Type B pancreatic cell (in vitro differentiated cells): ENCODE measurements at regions not wholly inside any gene's neighbourhood (a gene's known extent, or its start where the extent isn't known, plus 50 kb on each side); places are given as distances from the start of the nearest gene placed in this dataset.

ENCODE experiments used
- DNase-seq: peaks from one replicate; pipeline ENCODE4 v3.0.0; 2021; ENCODE audit warnings: mixed read lengths; ENCODE audit not compliant: unreplicated experiment; ENCODE audit errors: extremely low spot score
- H3K27ac Mint-ChIP-seq: 2 replicates; pipeline ENCODE4 v1.8.0; 2021; ENCODE audit warnings: mild to moderate bottlenecking, mixed read lengths
- H3K27me3 Mint-ChIP-seq: 2 replicates; pipeline ENCODE4 v1.8.0; 2021; ENCODE audit warnings: mixed read lengths
- H3K36me3 Mint-ChIP-seq: 2 replicates; pipeline ENCODE4 v1.8.0; 2021; ENCODE audit warnings: mixed read lengths
- H3K4me1 Mint-ChIP-seq: one replicate; pipeline ENCODE4 v1.8.0; 2021; ENCODE audit warnings: mixed read lengths; ENCODE audit not compliant: unreplicated experiment
- H3K4me3 Mint-ChIP-seq: 2 replicates; pipeline ENCODE4 v1.8.0; 2021; ENCODE audit warnings: mild to moderate bottlenecking, mixed read lengths
- H3K9me3 Mint-ChIP-seq: 2 replicates; pipeline ENCODE4 v1.8.0; 2021; ENCODE audit warnings: mixed read lengths
- CTCF ChIP-seq: fragments of 200-600 bp; sonication (generic); conservative IDR thresholded peaks from 2 replicates; pipeline ENCODE4 v1.5.0; 2021; ENCODE audit warnings: antibody characterized with exemption, mild to moderate bottlenecking

DNA sequence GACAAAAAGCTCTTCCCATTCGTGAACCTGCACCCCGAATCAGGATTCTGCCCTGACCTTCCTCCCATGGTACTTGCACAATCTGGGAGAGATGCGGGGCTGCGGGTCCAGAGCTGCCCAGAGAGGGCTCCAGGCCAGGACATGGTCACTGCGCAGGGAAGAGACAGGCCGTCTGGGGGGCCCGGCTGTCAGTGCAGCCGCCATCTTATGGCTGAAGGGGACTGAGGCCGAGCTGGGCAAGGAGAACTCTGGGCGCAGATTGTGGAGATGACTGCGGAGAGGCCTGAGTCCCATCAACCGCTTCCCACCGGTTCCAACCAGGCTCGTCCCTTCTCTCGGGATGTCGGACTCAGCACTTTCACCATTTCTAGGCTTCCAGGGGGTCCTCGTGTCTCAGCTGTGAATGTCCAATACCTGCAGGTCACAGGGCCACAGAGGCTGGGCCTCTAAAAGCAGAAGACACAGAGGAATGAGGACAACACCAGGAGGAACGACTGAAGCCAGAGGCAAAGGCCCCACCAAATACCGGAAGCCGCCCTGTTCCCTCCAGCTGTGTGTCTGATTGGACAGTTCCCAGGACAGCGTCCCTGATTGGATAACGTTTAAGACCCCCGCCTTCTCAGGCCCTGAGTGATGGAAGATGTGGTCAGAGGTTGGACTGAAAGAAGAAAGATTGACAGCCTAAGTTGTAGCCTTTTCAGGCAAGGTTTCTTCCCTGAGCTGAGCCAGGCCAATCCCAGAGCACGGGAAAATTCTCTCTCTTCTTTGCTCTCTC lies 117.1 kb upstream of the ZNF91 start:
- H3K9me3 Mint-ChIP-seq, result no peaks in the 10 kb centered on the region
- H3K27me3 Mint-ChIP-seq, result no peaks in the 10 kb centered on the region
- H3K4me1 Mint-ChIP-seq, result no peaks in the 10 kb centered on the region
- no peak overlapping the region for H3K4me3 Mint-ChIP-seq
- TF ChIP-seq CTCF, result no peak
- H3K36me3 Mint-ChIP-seq, result no peaks in the 10 kb centered on the region
- no peak for DNase-seq
- H3K27ac Mint-ChIP-seq, result no peak overlapping the region

DNA sequence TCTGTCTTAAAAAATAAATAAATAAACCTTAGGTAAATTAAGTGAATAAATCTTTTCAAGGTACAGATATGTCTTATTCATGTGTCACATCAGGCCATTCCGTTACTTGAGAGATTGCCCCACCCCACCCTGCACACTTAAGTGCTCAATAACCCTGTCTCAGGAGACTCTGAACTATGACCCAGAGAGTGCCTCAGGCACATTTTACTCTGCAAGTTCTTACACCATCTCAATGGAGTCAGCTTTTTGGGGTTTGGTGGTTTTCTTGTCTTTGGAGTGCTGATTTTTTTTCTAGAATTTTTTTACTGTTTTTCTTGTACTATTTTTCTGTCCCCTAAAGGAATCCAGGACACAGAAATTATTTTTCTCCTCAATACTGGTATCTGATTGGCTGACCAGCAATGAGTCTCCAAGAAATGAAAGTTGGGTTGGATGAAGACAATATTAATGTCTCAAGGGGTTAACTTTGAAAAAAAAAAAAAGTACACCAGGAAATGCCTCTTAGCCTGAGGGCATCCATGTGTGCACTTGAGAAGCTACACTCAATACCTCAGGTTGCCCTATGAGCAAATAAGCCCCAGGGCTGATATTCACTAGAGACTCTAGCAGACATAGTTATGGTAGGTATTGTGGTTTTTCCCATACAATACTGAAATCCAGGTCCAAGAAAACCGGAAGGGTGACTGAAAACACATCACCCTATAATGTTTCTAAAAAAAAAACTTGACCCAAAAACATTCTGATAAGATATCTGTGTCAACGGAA lies 114.6 kb upstream of the ZNF91 start:
- no peak overlapping the region for H3K27ac Mint-ChIP-seq
- no peak for DNase-seq
- no peak for TF ChIP-seq CTCF
- no peaks in the 10 kb centered on the region for H3K4me1 Mint-ChIP-seq
- H3K9me3 Mint-ChIP-seq, result no peaks in the 10 kb centered on the region
- H3K36me3 Mint-ChIP-seq, result no peaks in the 10 kb centered on the region
- no peaks in the 10 kb centered on the region for H3K27me3 Mint-ChIP-seq
- H3K4me3 Mint-ChIP-seq, result no peak overlapping the region

GRCh38 chr19:23507446-23507845 lies 112.2 kb upstream of the ZNF91 start:
- Mint-ChIP-seq H3K4me1 (no peaks in the 10 kb centered on the region), H3K4me3 (no peak overlapping the region), H3K27me3 (no peaks in the 10 kb centered on the region), H3K9me3 (no peaks in the 10 kb centered on the region), H3K27ac (no peak overlapping the region), H3K36me3 (no peaks in the 10 kb centered on the region)
- no peak for DNase-seq
- TF ChIP-seq CTCF, result no peak

GRCh38 chr19:23505738-23506137 lies 110.5 kb upstream of the ZNF91 start:
- no peak for TF ChIP-seq CTCF
- Mint-ChIP-seq H3K27ac (no peak overlapping the region), H3K9me3 (no peaks in the 10 kb centered on the region), H3K27me3 (no peaks in the 10 kb centered on the region), H3K36me3 (no peaks in the 10 kb centered on the region), H3K4me1 (no peaks in the 10 kb centered on the region), H3K4me3 (no peak overlapping the region)
- DNase-seq, result no peak

GRCh38 chr19:23482829-23483228 lies 87.6 kb upstream of the ZNF91 start:
- no peak overlapping the region for H3K4me3 Mint-ChIP-seq
- no peaks in the 10 kb centered on the region for H3K36me3 Mint-ChIP-seq
- no peak for DNase-seq
- peaks cover 15% of the 10 kb centered on the region for H3K9me3 Mint-ChIP-seq
- no peaks in the 10 kb centered on the region for H3K27me3 Mint-ChIP-seq
- H3K4me1 Mint-ChIP-seq, result no peaks in the 10 kb centered on the region
- H3K27ac Mint-ChIP-seq, result no peak overlapping the region
- TF ChIP-seq CTCF, result no peak
